Neural cell (in vitro differentiated cells): ENCODE measurements at regions not wholly inside any gene's neighbourhood (a gene's known extent, or its start where the extent isn't known, plus 50 kb on each side); places are given as distances from the start of the nearest gene placed in this dataset.
A peak's percentile ranks its signal among the peaks of the same experiment; 100 is the strongest.

Experiments
- H2AFZ ChIP-seq: fragments of 200-600, 300-800 bp; sonication (generic), shearing (Covaris generic); 2 replicates; pipeline ENCODE4 v1.6.0; 2014; ENCODE audit warnings: low read depth, mild to moderate bottlenecking, antibody characterized with exemption, low read length, moderate library complexity
- H3F3A ChIP-seq: fragments of 200-600 bp; shearing (Covaris generic); 2 replicates; pipeline ENCODE4 v1.6.1; 2016; ENCODE audit warnings: mild to moderate bottlenecking, moderate library complexity, mixed read lengths, antibody characterized with exemption, low read length; ENCODE audit not compliant: insufficient read depth, poor library complexity, severe bottlenecking
- H3K27ac ChIP-seq: fragments of 200-600, 300-800 bp; sonication (generic), shearing (Covaris generic); 2 replicates; pipeline ENCODE4 v1.5.1; 2014; ENCODE audit warnings: mild to moderate bottlenecking, low read length, moderate library complexity
- H3K27me3 ChIP-seq: fragments of 300-800, 200-600 bp; sonication (generic), shearing (Covaris generic); 2 replicates; pipeline ENCODE4 v1.6.0; 2014; ENCODE audit warnings: mild to moderate bottlenecking, low read depth, low read length, moderate library complexity; ENCODE audit not compliant: insufficient read depth
- H3K36me3 ChIP-seq: fragments of 300-800, 200-600 bp; sonication (generic), shearing (Covaris generic); 2 replicates; pipeline ENCODE4 v1.5.1; 2014; ENCODE audit warnings: mild to moderate bottlenecking, antibody characterized with exemption, low read length, moderate library complexity; ENCODE audit not compliant: insufficient read depth
- H3K4me2 ChIP-seq: fragments of 300-800, 200-600 bp; sonication (generic), shearing (Covaris generic); 2 replicates; pipeline ENCODE4 v1.6.0; 2014; ENCODE audit warnings: mild to moderate bottlenecking, low read length
- H3K4me3 ChIP-seq: fragments of 300-800, 200-600 bp; sonication (generic), shearing (Covaris generic); 2 replicates; pipeline ENCODE4 v1.5.1; 2014; ENCODE audit warnings: mild to moderate bottlenecking, low read length, moderate library complexity
- H3K79me2 ChIP-seq: fragments of 200-600 bp; shearing (Covaris generic); replicated peaks from 2 replicates; pipeline ENCODE4 v1.6.0; 2014; ENCODE audit warnings: mild to moderate bottlenecking, low read length, moderate library complexity; ENCODE audit not compliant: insufficient read depth
- H3K9ac ChIP-seq: fragments of 300-800, 200-600 bp; sonication (generic), shearing (Covaris generic); 2 replicates; pipeline ENCODE4 v1.6.1; 2016; ENCODE audit warnings: mild to moderate bottlenecking, low read length, mixed read lengths
- H3K9me2 ChIP-seq: fragments of 200-600 bp; shearing (Covaris generic); 2 replicates; pipeline ENCODE4 v1.6.1; 2016; ENCODE audit warnings: mild to moderate bottlenecking, low read length, mixed read lengths; ENCODE audit not compliant: insufficient read depth
- H3K9me3 ChIP-seq: fragments of 200-600, 300-800 bp; sonication (generic), shearing (Covaris generic); 2 replicates; pipeline ENCODE4 v1.6.1; 2016; ENCODE audit warnings: mild to moderate bottlenecking, mixed run types, low read length, moderate library complexity, mixed read lengths
- H4K20me1 ChIP-seq: fragments of 200-600 bp; shearing (Covaris generic); 2 replicates; pipeline ENCODE4 v1.6.1; 2016; ENCODE audit warnings: mild to moderate bottlenecking, mixed run types; ENCODE audit not compliant: insufficient read depth
- EP300 ChIP-seq: fragments of 450-650 bp; conservative IDR thresholded peaks from 2 replicates; pipeline ENCODE4 v1.6.1; 2014; ENCODE audit warnings: antibody characterized with exemption, mild to moderate bottlenecking, moderate library complexity; ENCODE audit not compliant: poor library complexity, severe bottlenecking
- EZH2 ChIP-seq: fragments of 200-600, 300-800 bp; shearing (Covaris generic), sonication (generic); IDR thresholded peaks from 2 replicates; pipeline ENCODE4 v1.6.1; 2014; ENCODE audit warnings: antibody characterized with exemption, low read length, borderline replicate concordance, mild to moderate bottlenecking; ENCODE audit not compliant: insufficient read depth, poor library complexity, severe bottlenecking
- MXI1 ChIP-seq: fragments of 450-650 bp; conservative IDR thresholded peaks from 2 replicates; pipeline ENCODE4 v1.6.1; 2014; ENCODE audit warnings: antibody characterized with exemption, mild to moderate bottlenecking; ENCODE audit not compliant: poor library complexity, severe bottlenecking
- POLR2AphosphoS5 ChIP-seq: IDR thresholded peaks from 2 replicates; pipeline ENCODE4 v1.6.1; 2012
- RAD21 ChIP-seq: fragments of 450-650 bp; conservative IDR thresholded peaks from 2 replicates; pipeline ENCODE4 v1.6.1; 2014; ENCODE audit warnings: antibody characterized with exemption, mild to moderate bottlenecking, moderate library complexity
- SMC3 ChIP-seq: fragments of 450-650 bp; conservative IDR thresholded peaks from 2 replicates; pipeline ENCODE4 v1.6.1; 2014; ENCODE audit warnings: antibody characterized with exemption, mild to moderate bottlenecking, moderate library complexity; ENCODE audit not compliant: poor library complexity
- TAF1 ChIP-seq: IDR thresholded peaks from 2 replicates; pipeline ENCODE4 v1.6.1; 2012; ENCODE audit warnings: low read depth
- TF ChIP-seq, protein P1 (sequence below): IDR thresholded peaks from 2 replicates; pipeline ENCODE4 v1.6.1; 2012; ENCODE audit warnings: borderline replicate concordance
- TF ChIP-seq, protein P2 (sequence below): fragments of 450-650 bp; IDR thresholded peaks from 2 replicates; pipeline ENCODE4 v1.5.1; 2014; ENCODE audit warnings: antibody characterized with exemption, mild to moderate bottlenecking, moderate library complexity; ENCODE audit not compliant: poor library complexity, severe bottlenecking

DNA sequence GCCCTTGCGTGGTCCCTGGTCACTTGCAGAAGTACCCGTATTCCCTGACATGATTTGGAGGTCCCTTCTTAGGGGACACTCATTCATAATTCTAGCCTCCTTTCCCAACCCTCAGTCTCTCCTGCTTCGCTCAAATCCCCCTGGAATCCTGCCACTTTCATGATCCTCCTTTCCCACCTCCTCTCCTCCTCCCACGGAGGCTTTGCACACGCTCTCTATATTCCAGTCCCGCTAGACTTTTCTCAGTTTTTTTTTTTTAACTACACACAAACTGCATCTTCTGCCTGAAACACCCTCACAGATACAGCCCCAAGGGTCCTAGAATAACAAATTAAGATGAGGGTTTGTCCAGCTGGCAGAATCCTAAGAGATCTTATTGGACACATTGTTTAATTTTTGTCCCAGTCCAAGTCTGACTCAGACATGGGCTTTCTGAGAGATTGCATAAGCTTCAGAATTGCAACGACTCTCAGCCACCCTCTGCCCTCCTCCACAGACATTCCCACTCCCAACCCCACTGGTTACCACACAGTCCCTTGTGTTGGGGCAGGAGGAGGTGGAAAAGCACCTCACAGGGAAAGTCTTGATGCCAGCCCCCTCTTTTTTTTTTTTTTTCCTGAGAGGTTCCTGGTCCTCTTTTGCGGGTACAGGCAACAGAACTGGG lies 739.5 kb upstream of the EEF2KMT start:
- no peaks in the 10 kb centered on the region for H3K9me2 ChIP-seq
- H3K27ac ChIP-seq: no peak overlapping the region
- H3K4me2 ChIP-seq: no peak overlapping the region
- no peak overlapping the region for H2AFZ ChIP-seq
- no peaks in the 10 kb centered on the region for H4K20me1 ChIP-seq
- H3K4me3 ChIP-seq: no peak overlapping the region
- no peaks in the 10 kb centered on the region for H3K9me3 ChIP-seq
- no peak overlapping the region for H3K9ac ChIP-seq
- H3K79me2 ChIP-seq: no peaks in the 10 kb centered on the region
- H3K36me3 ChIP-seq: no peaks in the 10 kb centered on the region
- no peaks in the 10 kb centered on the region for H3K27me3 ChIP-seq
- H3F3A ChIP-seq: no peaks in the 10 kb centered on the region
- TF ChIP-seq, protein P1, sequence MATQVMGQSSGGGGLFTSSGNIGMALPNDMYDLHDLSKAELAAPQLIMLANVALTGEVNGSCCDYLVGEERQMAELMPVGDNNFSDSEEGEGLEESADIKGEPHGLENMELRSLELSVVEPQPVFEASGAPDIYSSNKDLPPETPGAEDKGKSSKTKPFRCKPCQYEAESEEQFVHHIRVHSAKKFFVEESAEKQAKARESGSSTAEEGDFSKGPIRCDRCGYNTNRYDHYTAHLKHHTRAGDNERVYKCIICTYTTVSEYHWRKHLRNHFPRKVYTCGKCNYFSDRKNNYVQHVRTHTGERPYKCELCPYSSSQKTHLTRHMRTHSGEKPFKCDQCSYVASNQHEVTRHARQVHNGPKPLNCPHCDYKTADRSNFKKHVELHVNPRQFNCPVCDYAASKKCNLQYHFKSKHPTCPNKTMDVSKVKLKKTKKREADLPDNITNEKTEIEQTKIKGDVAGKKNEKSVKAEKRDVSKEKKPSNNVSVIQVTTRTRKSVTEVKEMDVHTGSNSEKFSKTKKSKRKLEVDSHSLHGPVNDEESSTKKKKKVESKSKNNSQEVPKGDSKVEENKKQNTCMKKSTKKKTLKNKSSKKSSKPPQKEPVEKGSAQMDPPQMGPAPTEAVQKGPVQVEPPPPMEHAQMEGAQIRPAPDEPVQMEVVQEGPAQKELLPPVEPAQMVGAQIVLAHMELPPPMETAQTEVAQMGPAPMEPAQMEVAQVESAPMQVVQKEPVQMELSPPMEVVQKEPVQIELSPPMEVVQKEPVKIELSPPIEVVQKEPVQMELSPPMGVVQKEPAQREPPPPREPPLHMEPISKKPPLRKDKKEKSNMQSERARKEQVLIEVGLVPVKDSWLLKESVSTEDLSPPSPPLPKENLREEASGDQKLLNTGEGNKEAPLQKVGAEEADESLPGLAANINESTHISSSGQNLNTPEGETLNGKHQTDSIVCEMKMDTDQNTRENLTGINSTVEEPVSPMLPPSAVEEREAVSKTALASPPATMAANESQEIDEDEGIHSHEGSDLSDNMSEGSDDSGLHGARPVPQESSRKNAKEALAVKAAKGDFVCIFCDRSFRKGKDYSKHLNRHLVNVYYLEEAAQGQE: peak; percentile 23
- no peak for TF ChIP-seq POLR2AphosphoS5

DNA sequence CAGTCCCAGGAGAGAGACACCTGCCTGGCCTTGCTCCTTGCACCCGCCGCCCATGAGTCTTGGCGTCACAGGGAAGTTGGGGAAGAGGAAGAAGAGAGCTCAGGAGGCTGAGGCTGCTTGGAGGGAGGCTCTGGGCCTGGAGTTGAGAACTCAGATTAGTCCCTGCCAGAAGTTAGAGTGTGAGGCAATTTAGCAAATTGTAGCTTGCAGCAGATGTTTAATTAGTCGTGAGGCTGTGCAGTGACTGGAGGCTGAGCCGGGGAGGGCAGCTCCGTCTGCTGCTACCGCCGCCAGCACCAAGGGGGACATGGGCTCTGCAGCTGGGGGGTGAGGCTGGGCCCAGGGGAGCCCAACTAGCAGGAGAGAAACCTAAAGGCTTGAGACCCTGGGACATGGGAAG lies 738.3 kb upstream of the EEF2KMT start:
- no peaks in the 10 kb centered on the region for H3K9me3 ChIP-seq
- no peaks in the 10 kb centered on the region for H3K79me2 ChIP-seq
- no peak overlapping the region for H3K4me2 ChIP-seq
- no peak overlapping the region for H3K27ac ChIP-seq
- H3K9ac ChIP-seq: no peak overlapping the region
- H3K4me3 ChIP-seq: no peak overlapping the region
- no peaks in the 10 kb centered on the region for H3F3A ChIP-seq
- H2AFZ ChIP-seq: no peak overlapping the region
- no peaks in the 10 kb centered on the region for H3K27me3 ChIP-seq
- H3K36me3 ChIP-seq: no peaks in the 10 kb centered on the region
- no peaks in the 10 kb centered on the region for H3K9me2 ChIP-seq
- no peak for TF ChIP-seq RAD21
- no peak for TF ChIP-seq SMC3
- no peaks in the 10 kb centered on the region for H4K20me1 ChIP-seq

DNA sequence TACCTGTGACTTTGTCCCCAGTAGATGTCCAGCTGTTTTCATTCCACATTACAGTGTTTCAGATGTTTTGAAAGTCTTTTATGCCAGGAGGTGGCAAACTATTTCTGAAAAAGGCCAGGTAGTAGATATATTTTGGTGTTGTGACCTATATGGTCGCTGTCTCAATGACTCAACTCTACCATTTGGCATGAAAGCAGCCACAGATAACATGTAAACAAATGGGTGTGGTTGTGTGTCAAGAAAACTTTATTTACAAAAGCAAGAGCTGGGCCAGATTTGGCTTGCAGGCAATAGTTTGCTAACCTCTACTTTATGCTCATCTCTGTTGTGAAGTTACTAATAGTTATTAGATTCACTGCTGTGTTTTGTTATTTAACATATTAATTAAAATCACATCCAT lies 728.7 kb upstream of the EEF2KMT start:
- Histone ChIP-seq H3K36me3 (no peaks in the 10 kb centered on the region), H3K9me3 (no peaks in the 10 kb centered on the region), H3K27me3 (no peaks in the 10 kb centered on the region), H3K79me2 (no peaks in the 10 kb centered on the region), H3F3A (no peaks in the 10 kb centered on the region), H3K4me3 (no peak overlapping the region), H3K27ac (no peak overlapping the region), H3K9me2 (no peaks in the 10 kb centered on the region), H4K20me1 (no peaks in the 10 kb centered on the region), H2AFZ (no peak overlapping the region), H3K9ac (no peak overlapping the region), H3K4me2 (no peak overlapping the region)
- TF ChIP-seq, protein P1: no peak
- no peak for TF ChIP-seq MXI1
- TF ChIP-seq TAF1: no peak
- TF ChIP-seq, protein P2, sequence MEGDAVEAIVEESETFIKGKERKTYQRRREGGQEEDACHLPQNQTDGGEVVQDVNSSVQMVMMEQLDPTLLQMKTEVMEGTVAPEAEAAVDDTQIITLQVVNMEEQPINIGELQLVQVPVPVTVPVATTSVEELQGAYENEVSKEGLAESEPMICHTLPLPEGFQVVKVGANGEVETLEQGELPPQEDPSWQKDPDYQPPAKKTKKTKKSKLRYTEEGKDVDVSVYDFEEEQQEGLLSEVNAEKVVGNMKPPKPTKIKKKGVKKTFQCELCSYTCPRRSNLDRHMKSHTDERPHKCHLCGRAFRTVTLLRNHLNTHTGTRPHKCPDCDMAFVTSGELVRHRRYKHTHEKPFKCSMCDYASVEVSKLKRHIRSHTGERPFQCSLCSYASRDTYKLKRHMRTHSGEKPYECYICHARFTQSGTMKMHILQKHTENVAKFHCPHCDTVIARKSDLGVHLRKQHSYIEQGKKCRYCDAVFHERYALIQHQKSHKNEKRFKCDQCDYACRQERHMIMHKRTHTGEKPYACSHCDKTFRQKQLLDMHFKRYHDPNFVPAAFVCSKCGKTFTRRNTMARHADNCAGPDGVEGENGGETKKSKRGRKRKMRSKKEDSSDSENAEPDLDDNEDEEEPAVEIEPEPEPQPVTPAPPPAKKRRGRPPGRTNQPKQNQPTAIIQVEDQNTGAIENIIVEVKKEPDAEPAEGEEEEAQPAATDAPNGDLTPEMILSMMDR: no peak
- no peak for TF ChIP-seq RAD21
- TF ChIP-seq EP300: no peak
- no peak for TF ChIP-seq EZH2
- no peak for TF ChIP-seq POLR2AphosphoS5
- no peak for TF ChIP-seq SMC3
